Thymus (tissue), 11 donors: ENCODE measurements at regions not wholly inside any gene's neighbourhood (a gene's known extent, or its start where the extent isn't known, plus 50 kb on each side); places are given as distances from the start of the nearest gene placed in this dataset.
A peak's percentile ranks its signal among the peaks of the same experiment; 100 is the strongest.

ENCODE experiments used
- DNase-seq, 9 donors: peaks; one replicate each; pipeline ENCODE4 v3.0.0-alpha.2; 2013; ENCODE audit warnings: low spot score in 9 of 9, low read depth in 6 of 9, missing footprints in 1 of 9
- H3K27ac ChIP-seq, 2 donors: one replicate each; pipeline ENCODE4 v1.5.1; 2013; ENCODE audit warnings: control low read depth in 1 of 2, low read depth in 1 of 2, low read length in 1 of 2, mild to moderate bottlenecking in 1 of 2, moderate library complexity in 1 of 2
- H3K27me3 ChIP-seq, 2 donors: one replicate each; pipeline ENCODE4 v1.5.1; 2013; ENCODE audit warnings: low read length in 1 of 2; ENCODE audit not compliant: control insufficient read depth in 2 of 2, insufficient read depth in 1 of 2
- H3K36me3 ChIP-seq, 2 donors: one replicate each; pipeline ENCODE4 v1.5.1; 2013; ENCODE audit warnings: low read length in 1 of 2, mild to moderate bottlenecking in 1 of 2, moderate library complexity in 1 of 2; ENCODE audit not compliant: control insufficient read depth in 2 of 2, insufficient read depth in 2 of 2
- H3K4me1 ChIP-seq, 2 donors: one replicate each; pipeline ENCODE4 v1.5.1; 2013; ENCODE audit warnings: low read length in 2 of 2; ENCODE audit not compliant: control insufficient read depth in 2 of 2, insufficient read depth in 2 of 2
- H3K4me3 ChIP-seq, 2 donors: one replicate each; pipeline ENCODE4 v1.5.1; 2013; ENCODE audit warnings: low read length in 2 of 2, control low read depth in 1 of 2, mild to moderate bottlenecking in 1 of 2
- H3K9me3 ChIP-seq, 2 donors: one replicate each; pipeline ENCODE4 v1.5.1; 2013; ENCODE audit warnings: low read length in 1 of 2, mild to moderate bottlenecking in 1 of 2; ENCODE audit not compliant: control insufficient read depth in 2 of 2, insufficient read depth in 1 of 2
- WGBS: extraction: QIAGEN DNeasy Blood & Tissue Kit; methylation state at CpG from one replicate; pipeline ENCODE4 v1.1.7; 2013; 5-methylcytosine and 5-hydroxymethylcytosine counted together
- donor health status: healthy.

GRCh38 chr1:169015464-169015863, 91.0 kb upstream of the ATP1B1 start:
- H3K4me3 ChIP-seq = no peak overlapping the region
- no peaks in the 10 kb centered on the region for H3K9me3 ChIP-seq
- H3K27ac ChIP-seq = no peak overlapping the region
- DNase-seq = no peak
- peaks cover 0 to 10% of the 10 kb centered on the region in 2 donors for H3K4me1 ChIP-seq
- H3K27me3 ChIP-seq = no peaks in the 10 kb centered on the region
- no peaks in the 10 kb centered on the region for H3K36me3 ChIP-seq
- WGBS = 98% methylated on average over 5 of the region's 5 CpGs

- DNase-seq = peak in 4 of 9 donors; percentile 13 to 53 (median 19)
- no peak overlapping the region for H3K27ac ChIP-seq
- no peaks in the 10 kb centered on the region for H3K27me3 ChIP-seq
- no peaks in the 10 kb centered on the region for H3K36me3 ChIP-seq
- H3K9me3 ChIP-seq = no peaks in the 10 kb centered on the region
- WGBS = 71% methylated on average over 4 of the region's 4 CpGs
- H3K4me1 ChIP-seq = peaks cover 0 to 10% of the 10 kb centered on the region in 2 donors
- no peak overlapping the region for H3K4me3 ChIP-seq
Observed at GRCh38 chr1:169018751-169019150, 87.7 kb upstream of the ATP1B1 start.

- no peaks in the 10 kb centered on the region for H3K36me3 ChIP-seq
- DNase-seq = no peak
- no peak overlapping the region for H3K4me3 ChIP-seq
- no peaks in the 10 kb centered on the region for H3K9me3 ChIP-seq
- H3K4me1 ChIP-seq = peaks cover 0 to 10% of the 10 kb centered on the region in 2 donors
- WGBS = 88% methylated on average over 3 of the region's 3 CpGs
- no peak overlapping the region for H3K27ac ChIP-seq
- H3K27me3 ChIP-seq = no peaks in the 10 kb centered on the region
Observed at GRCh38 chr1:169019419-169020058, 87.0 kb upstream of the ATP1B1 start.

DNA sequence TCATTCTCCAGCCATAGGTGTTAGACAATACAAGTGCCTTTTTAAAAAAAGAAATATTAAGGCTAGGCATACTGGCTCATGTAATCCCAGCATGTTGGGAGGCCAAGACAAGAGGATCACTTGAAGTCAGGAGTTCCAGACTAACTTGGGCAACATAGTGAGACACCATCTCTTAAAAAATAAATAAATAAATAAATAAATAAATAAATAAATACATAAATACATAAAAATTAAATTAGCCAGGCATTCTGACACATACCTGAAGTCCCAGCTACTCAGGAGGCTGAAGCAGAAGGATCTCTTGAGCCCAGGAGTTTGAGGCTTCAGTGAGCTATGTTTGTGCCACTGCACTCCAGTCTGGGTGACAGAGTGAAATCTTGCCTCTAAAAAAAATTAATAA, 85.8 kb upstream of the ATP1B1 start:
- no peak overlapping the region for H3K27ac ChIP-seq
- no peaks in the 10 kb centered on the region for H3K9me3 ChIP-seq
- peaks cover 0 to 10% of the 10 kb centered on the region in 2 donors for H3K4me1 ChIP-seq
- H3K36me3 ChIP-seq = no peaks in the 10 kb centered on the region
- H3K4me3 ChIP-seq = no peak overlapping the region
- DNase-seq = no peak
- no peaks in the 10 kb centered on the region for H3K27me3 ChIP-seq

GRCh38 chr1:169022648-169023047, 83.8 kb upstream of the ATP1B1 start:
- no peak overlapping the region for H3K27ac ChIP-seq
- H3K9me3 ChIP-seq = no peaks in the 10 kb centered on the region
- no peaks in the 10 kb centered on the region for H3K27me3 ChIP-seq
- WGBS = 98% methylated on average over 1 of the region's 1 CpG
- H3K4me3 ChIP-seq = no peak overlapping the region
- H3K36me3 ChIP-seq = no peaks in the 10 kb centered on the region
- H3K4me1 ChIP-seq = peaks cover 0 to 10% of the 10 kb centered on the region in 2 donors
- no peak for DNase-seq

- no peak overlapping the region for H3K27ac ChIP-seq
- H3K36me3 ChIP-seq = no peaks in the 10 kb centered on the region
- H3K27me3 ChIP-seq = no peaks in the 10 kb centered on the region
- DNase-seq = no peak
- H3K4me3 ChIP-seq = no peak overlapping the region
- H3K4me1 ChIP-seq = peaks cover 0 to 5% of the 10 kb centered on the region in 2 donors
- H3K9me3 ChIP-seq = no peaks in the 10 kb centered on the region
Observed at GRCh38 chr1:169024255-169024654, 82.2 kb upstream of the ATP1B1 start.

- H3K27ac ChIP-seq = no peak overlapping the region
- no peak for DNase-seq
- WGBS = 96% methylated on average over 1 of the region's 1 CpG
Observed at GRCh38 chr1:169024800-169025271, 81.7 kb upstream of the ATP1B1 start.

DNA sequence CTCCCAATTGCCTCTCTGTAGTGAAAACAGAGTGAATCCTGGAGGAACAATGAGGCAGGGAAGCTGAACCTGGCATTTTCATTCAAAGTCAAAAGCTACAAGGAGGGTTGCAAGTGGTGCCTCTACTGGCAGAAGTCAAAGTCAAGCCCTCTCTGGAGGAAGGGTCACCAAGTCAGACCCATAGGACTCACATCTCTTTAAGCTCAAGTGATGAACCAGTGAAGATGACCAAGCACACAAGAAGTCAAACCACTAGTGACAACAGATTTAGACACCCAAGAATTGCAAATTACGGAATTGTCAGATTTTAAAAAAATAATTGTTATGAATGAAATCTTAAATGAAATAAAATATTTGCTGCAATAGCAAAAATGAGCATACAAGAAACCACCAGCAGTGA, 81.1 kb upstream of the ATP1B1 start:
- WGBS = 98% methylated on average over 1 of the region's 1 CpG

More at GRCh38 chr1:169024800-169025271, 81.7 kb upstream of the ATP1B1 start:
- Histone ChIP-seq H3K9me3 (no peaks in the 10 kb centered on the region), H3K4me1 (no peaks in the 10 kb centered on the region), H3K27me3 (no peaks in the 10 kb centered on the region), H3K36me3 (no peaks in the 10 kb centered on the region), H3K4me3 (no peak overlapping the region)

DNA sequence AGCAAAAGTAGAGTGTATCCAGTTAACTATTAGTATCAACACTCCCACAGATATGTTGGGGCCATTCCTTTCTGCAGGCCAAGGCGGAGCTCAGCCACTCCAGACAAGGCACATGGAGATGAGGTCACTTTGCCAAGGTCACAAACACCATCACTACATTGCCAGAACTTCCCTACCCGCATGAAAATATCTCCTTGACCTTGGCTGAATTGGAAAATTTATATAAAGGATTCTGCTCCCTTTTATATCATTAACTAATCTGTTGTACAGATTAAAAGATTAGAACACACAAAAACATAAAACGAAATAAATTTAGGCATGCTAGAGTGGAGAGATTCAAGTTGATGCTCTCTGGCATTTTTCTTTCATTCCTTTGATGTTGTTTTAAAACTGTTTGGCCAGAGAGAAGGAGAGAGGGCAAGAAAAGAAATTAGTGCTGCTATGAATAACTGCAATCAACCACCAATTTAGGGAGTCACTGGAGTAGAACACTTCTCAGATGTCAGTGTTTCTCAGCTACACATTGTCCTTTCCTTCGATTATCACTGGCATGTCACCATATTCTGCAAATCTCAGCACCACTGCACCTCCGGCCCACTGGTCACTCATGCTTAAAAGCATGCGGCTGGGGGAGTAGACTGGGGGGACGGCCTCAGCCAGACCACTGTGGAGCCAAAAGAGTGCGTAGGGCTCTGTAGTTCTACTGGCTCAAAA, 78.7 kb upstream of the ATP1B1 start:
- DNase-seq = no peak

More for the DNA sequence above, 81.1 kb upstream of the ATP1B1 start:
- Histone ChIP-seq H3K9me3 (no peaks in the 10 kb centered on the region), H3K4me3 (no peak overlapping the region), H3K27ac (no peak overlapping the region), H3K4me1 (no peaks in the 10 kb centered on the region), H3K36me3 (no peaks in the 10 kb centered on the region), H3K27me3 (no peaks in the 10 kb centered on the region)
- no peak for DNase-seq

More for the DNA sequence above, 78.7 kb upstream of the ATP1B1 start:
- 95% methylated on average over 8 of the region's 8 CpGs for WGBS
- Histone ChIP-seq H3K27ac (no peak overlapping the region), H3K4me1 (no peaks in the 10 kb centered on the region), H3K4me3 (no peak overlapping the region), H3K9me3 (no peaks in the 10 kb centered on the region), H3K36me3 (no peaks in the 10 kb centered on the region), H3K27me3 (no peaks in the 10 kb centered on the region)
